HG02798 (cell line): ENCODE measurements at regions not wholly inside any gene's neighbourhood (a gene's known extent, or its start where the extent isn't known, plus 50 kb on each side); places are given as distances from the start of the nearest gene placed in this dataset.
A peak's percentile ranks its signal among the peaks of the same experiment; 100 is the strongest.

ENCODE experiments used
- ATAC-seq: cut with Tn5 transposase; IDR thresholded peaks from one replicate; pipeline ENCODE4 v1.9.1; 2021; ENCODE audit warnings: mild to moderate bottlenecking; ENCODE audit not compliant: unreplicated experiment, poor library complexity

GRCh38 chr4:33052241-33052640 is 2332.1 kb downstream of the PCDH7 start:
- no peak for ATAC-seq

- ATAC-seq = no peak
Measured at GRCh38 chr4:33054161-33054560, 2334.0 kb downstream of the PCDH7 start.

- ATAC-seq = no peak
Measured at GRCh38 chr4:33054656-33055196, 2334.6 kb downstream of the PCDH7 start.

GRCh38 chr4:33057736-33058135 is 2337.6 kb downstream of the PCDH7 start:
- ATAC-seq = no peak

GRCh38 chr4:33058998-33059397 is 2338.8 kb downstream of the PCDH7 start:
- ATAC-seq = no peak

GRCh38 chr4:33060674-33061542 is 2340.7 kb downstream of the PCDH7 start:
- peak; percentile 59 for ATAC-seq

GRCh38 chr4:33061727-33062126 is 2341.6 kb downstream of the PCDH7 start:
- ATAC-seq = no peak

GRCh38 chr4:33062155-33062806 is 2342.1 kb downstream of the PCDH7 start:
- no peak for ATAC-seq

GRCh38 chr4:33063241-33063640 is 2343.1 kb downstream of the PCDH7 start:
- ATAC-seq = no peak

GRCh38 chr4:33064238-33064637 is 2344.1 kb downstream of the PCDH7 start:
- ATAC-seq = no peak

GRCh38 chr4:33065749-33066148 is 2345.6 kb downstream of the PCDH7 start:
- no peak for ATAC-seq

GRCh38 chr4:33067221-33067620 is 2347.1 kb downstream of the PCDH7 start:
- no peak for ATAC-seq

- no peak for ATAC-seq
Measured at GRCh38 chr4:33068539-33068938, 2348.4 kb downstream of the PCDH7 start.

GRCh38 chr4:33071535-33071934 is 2351.4 kb downstream of the PCDH7 start:
- ATAC-seq = no peak

GRCh38 chr4:33072298-33073089 is 2352.3 kb downstream of the PCDH7 start:
- no peak for ATAC-seq

- no peak for ATAC-seq
Measured at GRCh38 chr4:33073811-33074210, 2353.6 kb downstream of the PCDH7 start.

- no peak for ATAC-seq
Measured at GRCh38 chr4:33078145-33078544, 2358.0 kb downstream of the PCDH7 start.

- ATAC-seq = no peak
Measured at GRCh38 chr4:33080275-33080674, 2360.1 kb downstream of the PCDH7 start.

GRCh38 chr4:33085709-33086108 is 2365.5 kb downstream of the PCDH7 start:
- ATAC-seq = no peak

GRCh38 chr4:33086331-33086925 is 2366.3 kb downstream of the PCDH7 start:
- no peak for ATAC-seq
